Sigmoid colon (tissue), 6 donors: ENCODE measurements at regions not wholly inside any gene's neighbourhood (a gene's known extent, or its start where the extent isn't known, plus 50 kb on each side); places are given as distances from the start of the nearest gene placed in this dataset.
A peak's percentile ranks its signal among the peaks of the same experiment; 100 is the strongest.

ENCODE experiments used
- DNase-seq: peaks from one replicate; pipeline ENCODE4 v3.0.0-alpha.2; 2019
- H3K27ac ChIP-seq, 4 donors: fragments of 200-600 bp; sonication (generic); one replicate each; pipeline ENCODE4 v1.5.1; 2016 to 2019; ENCODE audit warnings: mild to moderate bottlenecking in 1 of 4
- H3K27me3 ChIP-seq, 3 donors: fragments of 200-600 bp; sonication (generic); one replicate each; pipeline ENCODE4 v1.5.1; 2019; ENCODE audit warnings: mild to moderate bottlenecking in 1 of 3
- H3K36me3 ChIP-seq, 4 donors: fragments of 200-600 bp; sonication (generic); one replicate each; pipeline ENCODE4 v1.5.1; 2016 to 2019
- H3K4me1 ChIP-seq, 4 donors: fragments of 200-600 bp; sonication (generic); one replicate each; pipeline ENCODE4 v1.5.1; 2017 to 2019
- H3K4me3 ChIP-seq, 4 donors: fragments of 200-600 bp; sonication (generic); one replicate each; pipeline ENCODE4 v1.5.1; 2017 to 2019; ENCODE audit warnings: mild to moderate bottlenecking in 2 of 4, moderate library complexity in 1 of 4
- H3K9me3 ChIP-seq, 4 donors: fragments of 200-600 bp in 3 of 4; sonication (generic) in 3 of 4; one replicate each; pipeline versions ENCODE4 v1.5.1 to v1.6.1; 2013 to 2019
- CTCF ChIP-seq, 4 experiments: fragments of 450-650 bp in 3 of 4; fragments of 200-600 bp in 1 of 4; IDR thresholded peaks; one replicate each; pipeline ENCODE4 v1.5.1; 2016 to 2019; ENCODE audit warnings: antibody characterized with exemption in 4 of 4, mild to moderate bottlenecking in 3 of 4, moderate library complexity in 2 of 4
- EP300 ChIP-seq, 4 donors: sonication (generic); formaldehyde crosslinking; IDR thresholded peaks; one replicate each; pipeline ENCODE4 v1.6.1; 2017; ENCODE audit warnings: antibody characterized with exemption in 4 of 4
- POLR2A ChIP-seq, 2 donors: fragments of 450-650 bp; IDR thresholded peaks; one replicate each; pipeline ENCODE4 v1.6.1; 2016; ENCODE audit warnings: antibody characterized with exemption in 2 of 2, mild to moderate bottlenecking in 2 of 2, moderate library complexity in 2 of 2
- POLR2AphosphoS5 ChIP-seq, 4 donors: sonication (generic); formaldehyde crosslinking; IDR thresholded peaks; one replicate each; pipeline ENCODE4 v1.6.1; 2017; ENCODE audit warnings: antibody characterized with exemption in 4 of 4
- WGBS, 2 donors: extraction: QIAGEN DNeasy Blood & Tissue Kit; methylation state at CpG; one replicate each; pipeline ENCODE4 v1.1.7; 2013; 5-methylcytosine and 5-hydroxymethylcytosine counted together
- intact Hi-C: fragments of 100-400 bp; cut with DNase I; formaldehyde crosslinking; loops from one replicate; pipeline ENCODE4 v1.15.1; 2023
- donor health status: healthy with polysubstance abuse.
- donor health status: healthy.

GRCh38 chr12:31216479-31216878 lies 109.5 kb downstream of the SINHCAF start:
- no peak for DNase-seq
- intact Hi-C loops, result no loop called here
- TF ChIP-seq POLR2AphosphoS5 (IDR thresholded peaks at IDR 0.05) (no peak), EP300 (IDR thresholded peaks at IDR 0.05) (no peak), POLR2A (IDR thresholded peaks at IDR 0.05) (no peak), CTCF (IDR thresholded peaks at IDR 0.05) (no peak)
- H3K9me3 ChIP-seq, result no peaks in the 10 kb centered on the region
- no peaks in the 10 kb centered on the region for H3K4me1 ChIP-seq
- H3K4me3 ChIP-seq, result no peak overlapping the region
- WGBS, 2 donors, result 80% methylated on average over 2 of the region's 2 CpGs
- H3K36me3 ChIP-seq, result no peaks in the 10 kb centered on the region
- peaks cover 0 to 4% (median 0%) of the 10 kb centered on the region in 3 donors for H3K27me3 ChIP-seq
- no peak overlapping the region for H3K27ac ChIP-seq

GRCh38 chr12:31217356-31218130 lies 108.4 kb downstream of the SINHCAF start:
- no peaks in the 10 kb centered on the region for H3K4me1 ChIP-seq
- peak; percentile 57 for DNase-seq
- H3K27me3 ChIP-seq, result peaks cover 0 to 4% (median 0%) of the 10 kb centered on the region in 3 donors
- TF ChIP-seq POLR2AphosphoS5 (IDR thresholded peaks at IDR 0.05) (no peak), POLR2A (IDR thresholded peaks at IDR 0.05) (no peak), CTCF (IDR thresholded peaks at IDR 0.05) (no peak), EP300 (IDR thresholded peaks at IDR 0.05) (no peak)
- no peaks in the 10 kb centered on the region for H3K36me3 ChIP-seq
- intact Hi-C loops, result no loop called here
- H3K4me3 ChIP-seq, result no peak overlapping the region
- H3K9me3 ChIP-seq, result no peaks in the 10 kb centered on the region
- no peak overlapping the region for H3K27ac ChIP-seq
- WGBS, 2 donors, result 70 to 76% methylated on average over 19 of the region's 19 CpGs

- Histone ChIP-seq H3K4me3 (no peak overlapping the region), H3K4me1 (no peaks in the 10 kb centered on the region), H3K27me3 (peaks cover 0 to 4% (median 0%) of the 10 kb centered on the region in 3 donors), H3K36me3 (no peaks in the 10 kb centered on the region), H3K27ac (no peak overlapping the region), H3K9me3 (no peaks in the 10 kb centered on the region)
- 67 to 75% methylated on average over 9 of the region's 9 CpGs for WGBS, 2 donors
- DNase-seq, result no peak
- intact Hi-C loops, result no loop called here
- no peak for TF ChIP-seq POLR2AphosphoS5 (IDR thresholded peaks at IDR 0.05)
- TF ChIP-seq EP300 (IDR thresholded peaks at IDR 0.05), result no peak
- TF ChIP-seq POLR2A (IDR thresholded peaks at IDR 0.05), result no peak
- TF ChIP-seq CTCF (IDR thresholded peaks at IDR 0.05), result no peak
These were observed 107.5 kb downstream of the SINHCAF start for GRCh38 chr12:31218203-31219025.

GRCh38 chr12:31219521-31219920 lies 106.4 kb downstream of the SINHCAF start:
- 91 to 95% methylated on average over 9 of the region's 9 CpGs for WGBS, 2 donors
- TF ChIP-seq POLR2AphosphoS5 (IDR thresholded peaks at IDR 0.05), result no peak
- Histone ChIP-seq H3K36me3 (no peaks in the 10 kb centered on the region), H3K9me3 (no peaks in the 10 kb centered on the region), H3K4me1 (no peaks in the 10 kb centered on the region), H3K4me3 (no peak overlapping the region), H3K27me3 (peaks cover 0 to 4% (median 0%) of the 10 kb centered on the region in 3 donors), H3K27ac (no peak overlapping the region)
- peak; percentile 50 for DNase-seq
- intact Hi-C loops, result no loop called here

GRCh38 chr12:31220061-31220460 lies 105.9 kb downstream of the SINHCAF start:
- 68 to 78% methylated on average over 7 of the region's 7 CpGs for WGBS, 2 donors
- Histone ChIP-seq H3K36me3 (no peaks in the 10 kb centered on the region), H3K9me3 (no peaks in the 10 kb centered on the region), H3K4me1 (no peaks in the 10 kb centered on the region), H3K4me3 (no peak overlapping the region), H3K27me3 (peaks cover 0 to 4% (median 0%) of the 10 kb centered on the region in 3 donors), H3K27ac (no peak overlapping the region)
- intact Hi-C loops, result no loop called here
- DNase-seq, result no peak
- TF ChIP-seq POLR2A (IDR thresholded peaks at IDR 0.05) (no peak), POLR2AphosphoS5 (IDR thresholded peaks at IDR 0.05) (no peak)
